ENCODE measurements at regions not wholly inside any gene's neighbourhood (a gene's known extent, or its start where the extent isn't known, plus 50 kb on each side); places are given as distances from the start of the nearest gene placed in this dataset.
A peak's percentile ranks its signal among the peaks of the same experiment; 100 is the strongest.
"Not testable (repeated sequence)": the region's sequence is repeated elsewhere in the genome, so short reads cannot be mapped to it uniquely, and the experiment has no call there.

- Histone ChIP-seq H3K4me3 (ENCODE audit: low read depth, low read length) (no peak overlapping the region), H3K27me3 (ENCODE audit: control insufficient read depth, insufficient read depth, low read length) (no peaks in the 10 kb centered on the region)
- DNase-seq (ENCODE audit: low read depth), result peak; percentile 7
Observed at GRCh38 chr10:64039198-64039597, 518.0 kb downstream of the REEP3 start.

GRCh38 chr10:64040781-64041180 is 519.6 kb downstream of the REEP3 start:
- TF ChIP-seq CTCF (IDR thresholded peaks at IDR 0.05; ENCODE audit: insufficient read depth, low read length, poor library complexity, severe bottlenecking), result no peak
- no peak for DNase-seq (ENCODE audit: low read depth)
- H3K4me3 ChIP-seq (ENCODE audit: low read depth, low read length), result no peak overlapping the region
- H3K36me3 ChIP-seq (ENCODE audit: control insufficient read depth, insufficient read depth, low read length), result no peaks in the 10 kb centered on the region
- no peaks in the 10 kb centered on the region for H3K27me3 ChIP-seq (ENCODE audit: control insufficient read depth, insufficient read depth, low read length)

More at GRCh38 chr10:64039198-64039597, 518.0 kb downstream of the REEP3 start:
- no peaks in the 10 kb centered on the region for H3K36me3 ChIP-seq (ENCODE audit: control insufficient read depth, insufficient read depth, low read length)
- no peak for TF ChIP-seq CTCF (IDR thresholded peaks at IDR 0.05; ENCODE audit: insufficient read depth, low read length, poor library complexity, severe bottlenecking)

GRCh38 chr10:64041185-64041988 is 520.2 kb downstream of the REEP3 start:
- peak; percentile 34 for DNase-seq (ENCODE audit: low read depth)
- Histone ChIP-seq H3K4me3 (ENCODE audit: low read depth, low read length) (peak overlapping the region; percentile 52), H3K27me3 (ENCODE audit: control insufficient read depth, insufficient read depth, low read length) (no peaks in the 10 kb centered on the region), H3K36me3 (ENCODE audit: control insufficient read depth, insufficient read depth, low read length) (no peaks in the 10 kb centered on the region)
- peak; percentile 100 for TF ChIP-seq CTCF (IDR thresholded peaks at IDR 0.05; ENCODE audit: insufficient read depth, low read length, poor library complexity, severe bottlenecking)

- no peak for TF ChIP-seq CTCF (IDR thresholded peaks at IDR 0.05; ENCODE audit: insufficient read depth, low read length, poor library complexity, severe bottlenecking)
- Histone ChIP-seq H3K27me3 (ENCODE audit: control insufficient read depth, insufficient read depth, low read length) (no peaks in the 10 kb centered on the region), H3K4me3 (ENCODE audit: low read depth, low read length) (peak overlapping the region; percentile 52), H3K36me3 (ENCODE audit: control insufficient read depth, insufficient read depth, low read length) (no peaks in the 10 kb centered on the region)
- no peak for DNase-seq (ENCODE audit: low read depth)
Observed at GRCh38 chr10:64041989-64042490, 520.8 kb downstream of the REEP3 start.

- no peak overlapping the region for H3K4me3 ChIP-seq (ENCODE audit: low read depth, low read length)
- DNase-seq (ENCODE audit: low read depth), result no peak
- H3K36me3 ChIP-seq (ENCODE audit: control insufficient read depth, insufficient read depth, low read length), result no peaks in the 10 kb centered on the region
- no peaks in the 10 kb centered on the region for H3K27me3 ChIP-seq (ENCODE audit: control insufficient read depth, insufficient read depth, low read length)
- no peak for TF ChIP-seq CTCF (IDR thresholded peaks at IDR 0.05; ENCODE audit: insufficient read depth, low read length, poor library complexity, severe bottlenecking)
Observed at GRCh38 chr10:64044098-64044497, 522.9 kb downstream of the REEP3 start.

GRCh38 chr10:64044957-64045632 is 523.9 kb downstream of the REEP3 start:
- H3K27me3 ChIP-seq (ENCODE audit: control insufficient read depth, insufficient read depth, low read length); H3K36me3 ChIP-seq (ENCODE audit: control insufficient read depth, insufficient read depth, low read length); DNase-seq (ENCODE audit: low read depth); H3K4me3 ChIP-seq (ENCODE audit: low read depth, low read length): not testable (repeated sequence)

Measured in kidney epithelial cell (primary cell).